ENCODE measurements at regions not wholly inside any gene's neighbourhood (a gene's known extent, or its start where the extent isn't known, plus 50 kb on each side); places are given as distances from the start of the nearest gene placed in this dataset.

DNA sequence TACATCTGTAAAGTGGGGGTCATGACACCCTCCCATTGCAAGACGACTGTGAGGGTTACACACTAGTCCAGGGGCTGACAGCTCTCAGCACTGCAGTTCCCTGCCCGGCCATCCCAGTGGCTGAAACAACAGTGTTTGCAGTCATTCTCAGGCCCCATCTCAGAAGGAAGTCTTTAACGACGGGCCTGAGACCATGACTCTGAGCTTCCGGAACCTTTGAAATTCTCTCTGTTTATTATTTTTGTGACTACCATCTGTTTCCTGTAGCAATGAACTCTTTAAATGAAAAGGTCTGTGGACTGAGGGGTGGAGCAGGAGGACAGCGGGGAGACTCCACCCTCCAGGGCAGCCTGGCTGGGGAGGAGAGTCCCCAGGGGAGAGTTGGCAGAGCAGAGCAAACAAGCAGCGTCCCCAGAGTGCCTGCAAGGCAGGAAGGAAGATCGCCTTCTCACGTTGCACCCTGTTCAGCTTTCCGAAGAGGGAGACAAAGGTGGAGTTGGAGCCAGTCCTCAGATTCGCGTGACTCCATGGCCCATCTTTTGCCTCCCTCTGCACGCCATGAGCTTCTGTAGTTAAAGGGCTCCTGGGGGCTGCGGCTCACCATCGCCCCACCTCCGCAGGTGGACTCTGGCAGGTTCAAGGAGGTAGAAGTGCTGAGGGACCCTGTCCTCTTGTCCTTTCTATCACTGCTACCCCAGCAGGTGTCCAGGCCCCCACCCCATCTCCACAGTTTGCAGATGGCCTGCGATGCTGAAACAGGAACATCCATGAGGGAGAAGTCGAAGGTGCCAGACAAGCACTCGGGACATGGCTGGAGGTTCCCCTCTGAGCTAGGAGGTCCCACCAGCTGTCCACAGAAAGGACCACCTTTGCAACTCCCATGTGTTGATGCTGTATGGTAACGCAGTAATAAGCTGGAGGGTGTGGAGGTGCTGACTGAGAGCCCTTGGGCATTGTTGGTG lies 525.8 kb upstream of the PROK2 start:
- Histone ChIP-seq H3K36me3 (ENCODE audit: low read depth) (no peaks in the 10 kb centered on the region), H3F3A (ENCODE audit: insufficient read depth, low read depth) (no peaks in the 10 kb centered on the region), H4K20me1 (ENCODE audit: insufficient read depth) (no peaks in the 10 kb centered on the region), H3K4me1 (replicated peaks; ENCODE audit: insufficient read depth) (no peaks in the 10 kb centered on the region), H3K79me2 (ENCODE audit: low read depth) (no peaks in the 10 kb centered on the region), H3K27me3 (ENCODE audit: insufficient read depth, low read depth) (no peaks in the 10 kb centered on the region), H3K27ac (no peak overlapping the region), H3K4me3 (no peak overlapping the region), H3K9me2 (ENCODE audit: insufficient read depth) (no peaks in the 10 kb centered on the region), H3K9me3 (ENCODE audit: insufficient read depth, low read depth) (no peaks in the 10 kb centered on the region), H3K4me2 (no peak overlapping the region), H2AFZ (no peak overlapping the region)
- POLR2A ChIA-PET (ENCODE audit: unreplicated experiment): no interaction called here
- no TSS peak for BruUV-seq (replicated peaks)
- CTCF ChIA-PET: no interaction called here
- DNase-seq: peak in 1 of 2 experiments; percentile 7
- TF ChIP-seq, protein P1, sequence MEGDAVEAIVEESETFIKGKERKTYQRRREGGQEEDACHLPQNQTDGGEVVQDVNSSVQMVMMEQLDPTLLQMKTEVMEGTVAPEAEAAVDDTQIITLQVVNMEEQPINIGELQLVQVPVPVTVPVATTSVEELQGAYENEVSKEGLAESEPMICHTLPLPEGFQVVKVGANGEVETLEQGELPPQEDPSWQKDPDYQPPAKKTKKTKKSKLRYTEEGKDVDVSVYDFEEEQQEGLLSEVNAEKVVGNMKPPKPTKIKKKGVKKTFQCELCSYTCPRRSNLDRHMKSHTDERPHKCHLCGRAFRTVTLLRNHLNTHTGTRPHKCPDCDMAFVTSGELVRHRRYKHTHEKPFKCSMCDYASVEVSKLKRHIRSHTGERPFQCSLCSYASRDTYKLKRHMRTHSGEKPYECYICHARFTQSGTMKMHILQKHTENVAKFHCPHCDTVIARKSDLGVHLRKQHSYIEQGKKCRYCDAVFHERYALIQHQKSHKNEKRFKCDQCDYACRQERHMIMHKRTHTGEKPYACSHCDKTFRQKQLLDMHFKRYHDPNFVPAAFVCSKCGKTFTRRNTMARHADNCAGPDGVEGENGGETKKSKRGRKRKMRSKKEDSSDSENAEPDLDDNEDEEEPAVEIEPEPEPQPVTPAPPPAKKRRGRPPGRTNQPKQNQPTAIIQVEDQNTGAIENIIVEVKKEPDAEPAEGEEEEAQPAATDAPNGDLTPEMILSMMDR (conservative IDR thresholded peaks at IDR 0.05): no peak
- no peak for TF ChIP-seq EZH2 (IDR thresholded peaks at IDR 0.05; ENCODE audit: low read depth)
- intact Hi-C loops (cut with micrococcal nuclease; ENCODE audit: unreplicated experiment): no loop called here

DNA sequence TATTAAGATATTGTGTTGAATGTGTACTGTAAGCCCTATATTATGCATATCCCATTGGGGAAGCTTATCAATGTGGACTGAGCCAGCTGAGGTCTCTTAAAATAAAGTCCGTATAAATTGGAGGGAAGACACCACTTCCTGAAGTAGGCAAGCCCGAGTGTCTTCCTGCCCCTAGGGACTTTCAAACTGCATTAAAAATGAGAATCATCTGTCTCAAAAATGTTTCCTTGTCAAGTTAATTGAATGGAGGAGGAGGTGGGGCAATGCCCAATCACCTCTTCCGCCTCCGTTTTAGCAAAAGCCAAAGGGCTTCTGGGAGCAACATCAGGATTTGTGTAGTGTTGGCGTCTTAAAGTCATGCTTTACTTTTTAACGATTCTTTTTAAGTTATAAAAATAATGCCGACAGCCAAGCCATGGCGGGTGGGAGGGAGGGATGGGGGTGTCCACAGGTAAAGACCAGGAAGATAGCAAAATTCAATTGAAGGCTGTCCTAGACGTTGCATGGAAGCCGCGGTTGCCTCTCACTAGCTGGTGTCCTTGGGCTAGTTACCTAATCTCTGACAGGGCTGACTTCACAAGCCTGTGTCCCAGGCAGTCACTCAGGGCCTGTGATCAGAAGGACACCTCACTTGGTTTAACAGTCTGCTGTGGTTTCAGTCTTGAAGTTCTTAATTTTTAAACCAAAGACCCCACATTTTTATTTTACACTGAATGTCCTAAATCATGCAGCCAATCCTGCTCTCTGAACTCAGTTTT lies 524.9 kb upstream of the PROK2 start:
- H3K4me2 ChIP-seq: no peak overlapping the region
- H3K36me3 ChIP-seq (ENCODE audit: low read depth): no peaks in the 10 kb centered on the region
- no peaks in the 10 kb centered on the region for H3F3A ChIP-seq (ENCODE audit: insufficient read depth, low read depth)
- H3K4me3 ChIP-seq: no peak overlapping the region
- TF ChIP-seq, protein P1 (conservative IDR thresholded peaks at IDR 0.05): no peak
- no peak for TF ChIP-seq EZH2 (IDR thresholded peaks at IDR 0.05; ENCODE audit: low read depth)
- intact Hi-C loops (cut with micrococcal nuclease; ENCODE audit: unreplicated experiment): no loop called here
- no peaks in the 10 kb centered on the region for H3K79me2 ChIP-seq (ENCODE audit: low read depth)
- H3K27me3 ChIP-seq (ENCODE audit: insufficient read depth, low read depth): no peaks in the 10 kb centered on the region
- H3K27ac ChIP-seq: no peak overlapping the region
- no peak overlapping the region for H2AFZ ChIP-seq
- H3K4me1 ChIP-seq (replicated peaks; ENCODE audit: insufficient read depth): no peaks in the 10 kb centered on the region
- POLR2A ChIA-PET (ENCODE audit: unreplicated experiment): no interaction called here
- no peak for DNase-seq
- H4K20me1 ChIP-seq (ENCODE audit: insufficient read depth): no peaks in the 10 kb centered on the region
- H3K9me3 ChIP-seq (ENCODE audit: insufficient read depth, low read depth): no peaks in the 10 kb centered on the region
- BruUV-seq (replicated peaks): no TSS peak
- CTCF ChIA-PET: no interaction called here
- H3K9me2 ChIP-seq (ENCODE audit: insufficient read depth): no peaks in the 10 kb centered on the region

DNA sequence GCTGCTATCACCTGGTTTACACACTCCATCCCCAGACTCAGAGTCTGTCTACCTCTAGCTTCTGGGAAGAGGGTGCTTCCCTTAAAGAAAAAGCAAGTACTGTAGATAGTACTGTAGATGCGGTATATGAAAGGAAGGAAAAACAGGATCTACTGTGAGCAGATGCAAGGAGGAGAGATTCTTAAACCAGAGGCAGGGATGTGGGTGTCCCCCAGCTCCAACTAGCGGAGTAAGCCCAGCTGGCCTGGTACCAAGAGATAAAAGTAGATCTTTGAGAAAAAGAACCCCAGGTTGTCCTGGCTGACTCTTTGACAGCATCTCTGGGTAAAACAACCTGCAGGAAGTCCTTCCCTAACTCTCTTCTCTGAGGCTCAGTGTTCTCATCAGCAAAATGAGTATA lies 523.7 kb upstream of the PROK2 start:
- Histone ChIP-seq H3K27ac (no peak overlapping the region), H3F3A (ENCODE audit: insufficient read depth, low read depth) (no peaks in the 10 kb centered on the region), H3K9me3 (ENCODE audit: insufficient read depth, low read depth) (no peaks in the 10 kb centered on the region), H3K4me2 (no peak overlapping the region), H3K4me1 (replicated peaks; ENCODE audit: insufficient read depth) (no peaks in the 10 kb centered on the region), H3K79me2 (ENCODE audit: low read depth) (no peaks in the 10 kb centered on the region), H4K20me1 (ENCODE audit: insufficient read depth) (no peaks in the 10 kb centered on the region), H2AFZ (no peak overlapping the region), H3K27me3 (ENCODE audit: insufficient read depth, low read depth) (no peaks in the 10 kb centered on the region), H3K9me2 (ENCODE audit: insufficient read depth) (no peaks in the 10 kb centered on the region), H3K36me3 (ENCODE audit: low read depth) (no peaks in the 10 kb centered on the region), H3K4me3 (no peak overlapping the region)
- BruUV-seq (replicated peaks): no TSS peak
- no peak for DNase-seq
- intact Hi-C loops (cut with micrococcal nuclease; ENCODE audit: unreplicated experiment): no loop called here
- ChIA-PET CTCF (no interaction called here), POLR2A (ENCODE audit: unreplicated experiment) (no interaction called here)
- no peak for TF ChIP-seq EZH2 (IDR thresholded peaks at IDR 0.05; ENCODE audit: low read depth)
- TF ChIP-seq, protein P1 (conservative IDR thresholded peaks at IDR 0.05): no peak
